ENCODE measurements at regions not wholly inside any gene's neighbourhood (a gene's known extent, or its start where the extent isn't known, plus 50 kb on each side); places are given as distances from the start of the nearest gene placed in this dataset.

GRCh38 chr9:99431103-99431502 is 209.0 kb downstream of the SEC61B start:
- Histone ChIP-seq H3K27ac (peak overlapping the region; percentile 43), H3K27me3 (replicated peaks) (no peaks in the 10 kb centered on the region), H3K4me3 (ENCODE audit: low read depth, low read length) (no peak overlapping the region), H3K36me3 (replicated peaks) (no peaks in the 10 kb centered on the region)
- in situ Hi-C loops (cut with HindIII; ENCODE audit: low pct_ligation_motif_present, low sequenced_read_pairs), result no loop called here
- no peak for TF ChIP-seq CTCF (IDR thresholded peaks at IDR 0.05; ENCODE audit: low read depth, low read length, missing control alignments)
- DNase-seq, result peak; percentile 89

GRCh38 chr9:99432075-99432474 is 210.0 kb downstream of the SEC61B start:
- in situ Hi-C loops (cut with HindIII; ENCODE audit: low pct_ligation_motif_present, low sequenced_read_pairs), result no loop called here
- Histone ChIP-seq H3K27me3 (replicated peaks) (no peaks in the 10 kb centered on the region), H3K27ac (no peak overlapping the region), H3K36me3 (replicated peaks) (no peaks in the 10 kb centered on the region), H3K4me3 (ENCODE audit: low read depth, low read length) (no peak overlapping the region)
- no peak for TF ChIP-seq CTCF (IDR thresholded peaks at IDR 0.05; ENCODE audit: low read depth, low read length, missing control alignments)
- DNase-seq, result no peak

- peak overlapping the region; percentile 15 for H3K27ac ChIP-seq
- in situ Hi-C loops (cut with HindIII; ENCODE audit: low pct_ligation_motif_present, low sequenced_read_pairs), result no loop called here
These were observed 211.0 kb downstream of the SEC61B start for GRCh38 chr9:99433095-99433494.

GRCh38 chr9:99433555-99433954 is 211.5 kb downstream of the SEC61B start:
- in situ Hi-C loops (cut with HindIII; ENCODE audit: low pct_ligation_motif_present, low sequenced_read_pairs), result no loop called here
- H3K27ac ChIP-seq, result peak overlapping the region; percentile 27

More at GRCh38 chr9:99433095-99433494, 211.0 kb downstream of the SEC61B start:
- no peak for TF ChIP-seq CTCF (IDR thresholded peaks at IDR 0.05; ENCODE audit: low read depth, low read length, missing control alignments)
- H3K4me3 ChIP-seq (ENCODE audit: low read depth, low read length), result no peak overlapping the region
- H3K27me3 ChIP-seq (replicated peaks), result no peaks in the 10 kb centered on the region
- no peak for DNase-seq
- no peaks in the 10 kb centered on the region for H3K36me3 ChIP-seq (replicated peaks)

GRCh38 chr9:99436616-99437015 is 214.5 kb downstream of the SEC61B start:
- Histone ChIP-seq H3K4me3 (ENCODE audit: low read depth, low read length) (no peak overlapping the region), H3K36me3 (replicated peaks) (no peaks in the 10 kb centered on the region), H3K27ac (no peak overlapping the region), H3K27me3 (replicated peaks) (no peaks in the 10 kb centered on the region)
- in situ Hi-C loops (cut with HindIII; ENCODE audit: low pct_ligation_motif_present, low sequenced_read_pairs), result no loop called here
- TF ChIP-seq CTCF (IDR thresholded peaks at IDR 0.05; ENCODE audit: low read depth, low read length, missing control alignments), result no peak
- no peak for DNase-seq

More at GRCh38 chr9:99433555-99433954, 211.5 kb downstream of the SEC61B start:
- Histone ChIP-seq H3K27me3 (replicated peaks) (no peaks in the 10 kb centered on the region), H3K36me3 (replicated peaks) (no peaks in the 10 kb centered on the region), H3K4me3 (ENCODE audit: low read depth, low read length) (no peak overlapping the region)
- peak; percentile 80 for DNase-seq
- TF ChIP-seq CTCF (IDR thresholded peaks at IDR 0.05; ENCODE audit: low read depth, low read length, missing control alignments), result no peak

- no peak for DNase-seq
- no peak overlapping the region for H3K4me3 ChIP-seq (ENCODE audit: low read depth, low read length)
- H3K27me3 ChIP-seq (replicated peaks), result no peaks in the 10 kb centered on the region
- no peak overlapping the region for H3K27ac ChIP-seq
- in situ Hi-C loops (cut with HindIII; ENCODE audit: low pct_ligation_motif_present, low sequenced_read_pairs), result no loop called here
- no peak for TF ChIP-seq CTCF (IDR thresholded peaks at IDR 0.05; ENCODE audit: low read depth, low read length, missing control alignments)
- H3K36me3 ChIP-seq (replicated peaks), result no peaks in the 10 kb centered on the region
These were observed 215.1 kb downstream of the SEC61B start for GRCh38 chr9:99437145-99437544.

All from brain microvascular endothelial cell (primary cell).